ENCODE measurements at regions not wholly inside any gene's neighbourhood (a gene's known extent, or its start where the extent isn't known, plus 50 kb on each side); places are given as distances from the start of the nearest gene placed in this dataset.

- H3K9me2 ChIP-seq (ENCODE audit: insufficient read depth, low read length) = no peaks in the 10 kb centered on the region
- H4K20me1 ChIP-seq (ENCODE audit: insufficient read depth) = no peaks in the 10 kb centered on the region
- H3K79me2 ChIP-seq (replicated peaks; ENCODE audit: insufficient read depth, low read length) = no peaks in the 10 kb centered on the region
- TF ChIP-seq TAF1 (IDR thresholded peaks at IDR 0.05; ENCODE audit: low read depth) (no peak), POLR2AphosphoS5 (IDR thresholded peaks at IDR 0.05) (no peak), EZH2 (IDR thresholded peaks at IDR 0.05; ENCODE audit: borderline replicate concordance, insufficient read depth, low read length, poor library complexity, severe bottlenecking) (no peak), EP300 (conservative IDR thresholded peaks at IDR 0.05; ENCODE audit: poor library complexity, severe bottlenecking) (no peak), SMC3 (conservative IDR thresholded peaks at IDR 0.05; ENCODE audit: poor library complexity) (no peak), REST (IDR thresholded peaks at IDR 0.05; ENCODE audit: borderline replicate concordance) (no peak), RAD21 (conservative IDR thresholded peaks at IDR 0.05) (no peak)
- no peaks in the 10 kb centered on the region for H3K36me3 ChIP-seq (ENCODE audit: insufficient read depth, low read length)
- H3K4me2 ChIP-seq (ENCODE audit: low read length) = no peak overlapping the region
- no peak overlapping the region for H3K27ac ChIP-seq (ENCODE audit: low read length)
- H3K4me3 ChIP-seq (ENCODE audit: low read length) = no peak overlapping the region
- no peaks in the 10 kb centered on the region for H3K27me3 ChIP-seq (ENCODE audit: insufficient read depth, low read depth, low read length)
- H2AFZ ChIP-seq (ENCODE audit: low read depth, low read length) = no peak overlapping the region
- no peaks in the 10 kb centered on the region for H3F3A ChIP-seq (ENCODE audit: insufficient read depth, low read length, poor library complexity, severe bottlenecking)
- no peak overlapping the region for H3K9ac ChIP-seq (ENCODE audit: low read length)
- H3K9me3 ChIP-seq (ENCODE audit: low read length) = no peaks in the 10 kb centered on the region
Observed at GRCh38 chr13:111648885-111649284, 328.4 kb downstream of the TEX29 start.

GRCh38 chr13:111650626-111651025 lies 330.2 kb downstream of the TEX29 start:
- H3K27me3 ChIP-seq (ENCODE audit: insufficient read depth, low read depth, low read length) = no peaks in the 10 kb centered on the region

More at GRCh38 chr13:111650626-111651025, 330.2 kb downstream of the TEX29 start:
- H3K36me3 ChIP-seq (ENCODE audit: insufficient read depth, low read length) = no peaks in the 10 kb centered on the region
- no peak overlapping the region for H3K27ac ChIP-seq (ENCODE audit: low read length)
- no peak overlapping the region for H3K4me3 ChIP-seq (ENCODE audit: low read length)
- H3F3A ChIP-seq (ENCODE audit: insufficient read depth, low read length, poor library complexity, severe bottlenecking) = no peaks in the 10 kb centered on the region
- H2AFZ ChIP-seq (ENCODE audit: low read depth, low read length) = no peak overlapping the region
- H4K20me1 ChIP-seq (ENCODE audit: insufficient read depth) = no peaks in the 10 kb centered on the region
- no peaks in the 10 kb centered on the region for H3K9me2 ChIP-seq (ENCODE audit: insufficient read depth, low read length)
- H3K4me2 ChIP-seq (ENCODE audit: low read length) = no peak overlapping the region
- H3K9ac ChIP-seq (ENCODE audit: low read length) = no peak overlapping the region
- H3K9me3 ChIP-seq (ENCODE audit: low read length) = no peaks in the 10 kb centered on the region
- no peaks in the 10 kb centered on the region for H3K79me2 ChIP-seq (replicated peaks; ENCODE audit: insufficient read depth, low read length)
- no peak for TF ChIP-seq RAD21 (conservative IDR thresholded peaks at IDR 0.05)
- no peak for TF ChIP-seq TAF1 (IDR thresholded peaks at IDR 0.05; ENCODE audit: low read depth)
- no peak for TF ChIP-seq EP300 (conservative IDR thresholded peaks at IDR 0.05; ENCODE audit: poor library complexity, severe bottlenecking)
- no peak for TF ChIP-seq MXI1 (conservative IDR thresholded peaks at IDR 0.05; ENCODE audit: poor library complexity, severe bottlenecking)
- no peak for TF ChIP-seq POLR2AphosphoS5 (IDR thresholded peaks at IDR 0.05)
- TF ChIP-seq CTCF (IDR thresholded peaks at IDR 0.05; ENCODE audit: poor library complexity, severe bottlenecking) = no peak
- no peak for TF ChIP-seq REST (IDR thresholded peaks at IDR 0.05; ENCODE audit: borderline replicate concordance)
- no peak for TF ChIP-seq EZH2 (IDR thresholded peaks at IDR 0.05; ENCODE audit: borderline replicate concordance, insufficient read depth, low read length, poor library complexity, severe bottlenecking)
- TF ChIP-seq SMC3 (conservative IDR thresholded peaks at IDR 0.05; ENCODE audit: poor library complexity) = no peak
